Smooth muscle cell (in vitro differentiated cells): ENCODE measurements at regions not wholly inside any gene's neighbourhood (a gene's known extent, or its start where the extent isn't known, plus 50 kb on each side); places are given as distances from the start of the nearest gene placed in this dataset.
"Not testable (repeated sequence)": the region's sequence is repeated elsewhere in the genome, so short reads cannot be mapped to it uniquely, and the experiment has no call there.

Source experiments
- DNase-seq: peaks from one replicate; lab custom pipeline; 2025; ENCODE audit not compliant: unreplicated experiment; lab: John Stamatoyannopoulos, UW
- H2AFZ ChIP-seq: fragments of 200-600 bp; sonication (generic); 2 replicates; pipeline ENCODE4 v1.6.0; 2016; ENCODE audit warnings: antibody characterized with exemption, low read depth, mild to moderate bottlenecking
- H3F3A ChIP-seq: fragments of 200-600 bp; sonication (generic); 2 replicates; pipeline ENCODE4 v1.6.0; 2017; ENCODE audit warnings: antibody characterized with exemption, low read depth
- H3K27ac ChIP-seq: fragments of 200-600 bp; sonication (generic); 2 replicates; pipeline ENCODE4 v1.5.1; 2016; ENCODE audit warnings: low read depth, mild to moderate bottlenecking
- H3K27me3 ChIP-seq: fragments of 200-600 bp; sonication (generic); 2 replicates; pipeline ENCODE4 v1.6.1; 2016; ENCODE audit warnings: low read depth, mild to moderate bottlenecking
- H3K36me3 ChIP-seq: fragments of 200-600 bp; sonication (generic); 2 replicates; pipeline ENCODE4 v1.5.1; 2016; ENCODE audit warnings: low read depth
- H3K4me1 ChIP-seq: fragments of 200-600 bp; sonication (generic); 2 replicates; pipeline ENCODE4 v1.5.1; 2016; ENCODE audit warnings: low read depth
- H3K4me2 ChIP-seq: fragments of 200-600 bp; sonication (generic); 2 replicates; pipeline ENCODE4 v1.6.0; 2016; ENCODE audit warnings: mild to moderate bottlenecking
- H3K4me3 ChIP-seq: fragments of 200-600 bp; sonication (generic); 2 replicates; pipeline ENCODE4 v1.5.1; 2016; ENCODE audit warnings: mild to moderate bottlenecking
- H3K79me2 ChIP-seq: fragments of 200-600 bp; sonication (generic); 2 replicates; pipeline ENCODE4 v1.6.0; 2016; ENCODE audit warnings: low read depth, mild to moderate bottlenecking
- H3K9ac ChIP-seq: fragments of 200-600 bp; sonication (generic); 2 replicates; pipeline ENCODE4 v1.6.0; 2016; ENCODE audit warnings: low read depth
- H3K9me3 ChIP-seq: fragments of 200-600 bp; sonication (generic); replicated peaks from 2 replicates; pipeline ENCODE4 v1.5.1; 2016; ENCODE audit warnings: low read depth
- H4K20me1 ChIP-seq: fragments of 200-600 bp; sonication (generic); 2 replicates; pipeline ENCODE4 v1.6.0; 2016; ENCODE audit warnings: low read depth
- CTCF ChIP-seq: fragments of 200-600 bp; sonication (generic); IDR thresholded peaks from 2 replicates; pipeline ENCODE4 v1.5.1; 2017; ENCODE audit warnings: borderline replicate concordance, mild to moderate bottlenecking, antibody characterized with exemption; ENCODE audit not compliant: insufficient read depth, poor library complexity, severe bottlenecking
- WGBS: methylation state at CpG from one replicate; pipeline ENCODE4 v1.1.7; 2016; ENCODE audit warnings: low lambda C conversion rate; 5-methylcytosine and 5-hydroxymethylcytosine counted together

- Histone ChIP-seq H3K9me3 (no peaks in the 10 kb centered on the region), H3K36me3 (no peaks in the 10 kb centered on the region), H3K4me1 (no peaks in the 10 kb centered on the region), H3K9ac (no peak overlapping the region), H2AFZ (no peak overlapping the region), H4K20me1 (no peaks in the 10 kb centered on the region), H3K4me2 (no peak overlapping the region), H3K27ac (no peak overlapping the region), H3F3A (no peaks in the 10 kb centered on the region), H3K4me3 (no peak overlapping the region), H3K27me3 (no peaks in the 10 kb centered on the region), H3K79me2 (no peaks in the 10 kb centered on the region)
- 95% methylated on average over 3 of the region's 3 CpGs for WGBS
- no peak for DNase-seq
- TF ChIP-seq CTCF, result no peak
These were observed 334.0 kb upstream of the NDST3 start for GRCh38 chr4:117700111-117700892.

DNA sequence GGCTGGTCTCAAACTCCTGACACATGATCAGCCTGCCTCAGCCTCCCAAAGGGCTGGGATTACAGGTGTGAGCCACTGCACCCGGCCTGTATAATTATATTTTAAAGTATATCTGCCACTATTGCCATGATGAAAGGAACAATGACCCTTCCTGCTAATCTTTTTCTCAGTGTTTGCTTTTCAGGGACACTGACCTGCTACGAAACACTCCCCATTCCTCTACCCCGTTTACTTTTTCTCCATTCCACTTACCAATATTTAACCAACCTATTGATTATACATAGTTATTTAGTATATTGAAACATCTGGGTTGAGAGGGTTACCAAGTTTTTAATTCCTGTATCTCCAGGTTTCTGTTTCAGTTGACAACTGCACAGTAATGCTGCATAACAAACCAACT is 331.9 kb upstream of the NDST3 start:
- H3K9ac ChIP-seq, result no peak overlapping the region
- no peaks in the 10 kb centered on the region for H3K9me3 ChIP-seq
- H3K27ac ChIP-seq, result no peak overlapping the region
- H3F3A ChIP-seq, result no peaks in the 10 kb centered on the region
- H3K36me3 ChIP-seq, result no peaks in the 10 kb centered on the region
- no peaks in the 10 kb centered on the region for H4K20me1 ChIP-seq
- H3K4me3 ChIP-seq, result no peak overlapping the region
- H3K27me3 ChIP-seq, result no peaks in the 10 kb centered on the region
- no peak for DNase-seq
- no peaks in the 10 kb centered on the region for H3K79me2 ChIP-seq
- TF ChIP-seq CTCF, result no peak
- no peak overlapping the region for H2AFZ ChIP-seq
- WGBS, result 94% methylated on average over 3 of the region's 3 CpGs
- H3K4me1 ChIP-seq, result no peaks in the 10 kb centered on the region
- no peak overlapping the region for H3K4me2 ChIP-seq

DNA sequence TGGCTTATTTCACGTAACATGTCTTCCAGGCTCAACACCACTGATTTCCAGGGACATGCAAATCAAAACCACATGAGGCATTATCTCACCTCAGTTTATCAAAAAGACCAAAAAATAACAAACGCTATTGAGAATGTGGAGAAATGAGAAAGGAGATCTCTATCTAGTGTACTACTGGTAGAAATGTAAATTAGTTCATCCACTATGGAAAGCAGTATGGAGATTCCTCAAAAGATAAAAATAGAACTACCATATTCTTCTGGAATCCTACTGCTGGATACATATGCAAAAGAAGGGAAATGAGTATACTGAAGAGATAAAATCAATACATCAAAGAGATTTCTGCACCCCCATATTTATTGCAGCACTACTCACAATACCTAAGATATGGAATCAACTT is 329.6 kb upstream of the NDST3 start:
- 61% methylated on average over 2 of the region's 2 CpGs for WGBS
- no peak overlapping the region for H3K4me3 ChIP-seq
- TF ChIP-seq CTCF, result no peak
- no peak overlapping the region for H3K27ac ChIP-seq
- no peaks in the 10 kb centered on the region for H3K4me1 ChIP-seq
- H3F3A ChIP-seq, result no peaks in the 10 kb centered on the region
- H3K27me3 ChIP-seq, result no peaks in the 10 kb centered on the region
- no peak overlapping the region for H3K9ac ChIP-seq
- no peaks in the 10 kb centered on the region for H3K36me3 ChIP-seq
- no peaks in the 10 kb centered on the region for H3K9me3 ChIP-seq
- no peaks in the 10 kb centered on the region for H4K20me1 ChIP-seq
- no peaks in the 10 kb centered on the region for H3K79me2 ChIP-seq
- no peak for DNase-seq
- no peak overlapping the region for H3K4me2 ChIP-seq
- no peak overlapping the region for H2AFZ ChIP-seq

- 63% methylated on average over 1 of the region's 1 CpG for WGBS
- Histone ChIP-seq H3K4me3 (no peak overlapping the region), H3K36me3 (no peaks in the 10 kb centered on the region)
These were observed 293.6 kb upstream of the NDST3 start for GRCh38 chr4:117740736-117741135.

DNA sequence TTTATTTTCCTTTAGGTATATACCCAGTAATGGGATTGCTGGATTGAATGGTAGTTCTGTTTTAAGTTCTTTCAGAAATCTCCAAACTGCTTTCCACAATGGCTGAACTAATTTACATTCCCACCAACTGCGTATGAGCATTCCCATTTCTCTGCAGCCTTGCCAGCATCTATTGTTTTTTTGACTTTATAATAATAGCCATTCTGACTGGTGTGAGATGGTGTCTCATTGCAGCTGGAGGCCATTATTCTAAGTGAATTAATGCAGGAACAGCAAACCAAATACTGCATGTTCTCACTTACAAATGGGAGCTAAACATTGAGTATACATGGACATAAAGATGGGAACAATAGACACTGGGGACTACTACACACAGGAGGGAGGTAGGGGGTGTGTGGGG is 288.9 kb upstream of the NDST3 start:
- H3K4me1 ChIP-seq, H3K36me3 ChIP-seq, H3K27me3 ChIP-seq, DNase-seq, H2AFZ ChIP-seq, H3K27ac ChIP-seq, H3K79me2 ChIP-seq, H4K20me1 ChIP-seq, H3K4me2 ChIP-seq, H3K9ac ChIP-seq, H3K9me3 ChIP-seq, H3F3A ChIP-seq, H3K4me3 ChIP-seq: not testable (repeated sequence)
- 64% methylated on average over 1 of the region's 1 CpG for WGBS

More at GRCh38 chr4:117740736-117741135, 293.6 kb upstream of the NDST3 start:
- no peak for TF ChIP-seq CTCF
- no peaks in the 10 kb centered on the region for H3F3A ChIP-seq
- no peaks in the 10 kb centered on the region for H4K20me1 ChIP-seq
- no peak overlapping the region for H3K4me2 ChIP-seq
- H3K9me3 ChIP-seq, result no peaks in the 10 kb centered on the region
- no peak overlapping the region for H3K9ac ChIP-seq
- H3K79me2 ChIP-seq, result no peaks in the 10 kb centered on the region
- H2AFZ ChIP-seq, result no peak overlapping the region
- DNase-seq, result no peak
- no peaks in the 10 kb centered on the region for H3K27me3 ChIP-seq
- H3K4me1 ChIP-seq, result no peaks in the 10 kb centered on the region
- H3K27ac ChIP-seq, result no peak overlapping the region
